GM19397 (cell line): ENCODE measurements at regions not wholly inside any gene's neighbourhood (a gene's known extent, or its start where the extent isn't known, plus 50 kb on each side); places are given as distances from the start of the nearest gene placed in this dataset.
"Not testable (repeated sequence)": the region's sequence is repeated elsewhere in the genome, so short reads cannot be mapped to it uniquely, and the experiment has no call there.

ENCODE experiments used
- ATAC-seq: cut with Tn5 transposase; IDR thresholded peaks from one replicate; pipeline ENCODE4 v1.9.1; 2021; ENCODE audit warnings: mild to moderate bottlenecking, moderate library complexity; ENCODE audit not compliant: unreplicated experiment

GRCh38 chr13:22942831-22943230, 237.9 kb upstream of the SGCG start:
- not testable (repeated sequence) for ATAC-seq

GRCh38 chr13:22944378-22944777, 236.4 kb upstream of the SGCG start:
- no peak for ATAC-seq

- no peak for ATAC-seq
These were observed 235.2 kb upstream of the SGCG start for GRCh38 chr13:22945321-22946226.

DNA sequence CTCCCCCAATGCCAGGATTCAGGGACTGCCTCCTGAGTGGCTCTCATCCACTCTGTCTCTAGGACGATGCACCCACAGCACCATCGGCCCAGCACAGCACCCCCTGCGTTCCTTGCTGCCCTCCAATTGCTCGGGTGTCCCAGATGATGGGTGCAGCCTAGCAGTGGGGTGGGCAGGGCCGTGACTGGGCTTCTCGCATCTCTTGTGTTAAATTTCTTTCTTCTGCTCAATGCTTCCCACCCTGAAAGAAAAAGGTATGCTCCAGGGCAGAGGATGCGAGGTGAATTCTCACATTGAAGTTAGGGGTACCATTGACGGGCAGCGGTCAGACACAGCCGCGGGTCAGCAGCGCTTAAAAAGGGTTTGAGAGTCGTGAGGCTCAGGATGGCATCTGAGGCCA, 232.4 kb upstream of the SGCG start:
- ATAC-seq = no peak

DNA sequence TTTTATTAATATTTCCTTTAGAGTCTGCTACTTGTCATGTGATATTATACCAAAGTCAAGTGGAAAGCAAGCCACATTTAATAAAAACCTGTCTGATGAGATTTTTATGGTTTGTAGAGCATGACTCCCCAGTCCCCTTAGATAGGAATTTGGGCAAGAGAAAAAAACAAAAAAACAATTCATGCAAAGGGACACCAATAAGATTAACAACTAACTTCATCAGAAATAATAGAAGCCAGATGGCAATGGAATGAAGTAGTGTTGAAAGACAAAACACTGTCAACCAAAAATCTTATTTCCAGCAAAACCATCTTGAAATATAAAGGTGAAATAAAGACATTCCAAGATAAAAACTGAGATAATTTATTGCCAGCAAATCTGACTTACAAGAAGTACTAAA, 228.8 kb upstream of the SGCG start:
- not testable (repeated sequence) for ATAC-seq

- ATAC-seq = not testable (repeated sequence)
These were observed 225.6 kb upstream of the SGCG start for GRCh38 chr13:22955147-22955546.

DNA sequence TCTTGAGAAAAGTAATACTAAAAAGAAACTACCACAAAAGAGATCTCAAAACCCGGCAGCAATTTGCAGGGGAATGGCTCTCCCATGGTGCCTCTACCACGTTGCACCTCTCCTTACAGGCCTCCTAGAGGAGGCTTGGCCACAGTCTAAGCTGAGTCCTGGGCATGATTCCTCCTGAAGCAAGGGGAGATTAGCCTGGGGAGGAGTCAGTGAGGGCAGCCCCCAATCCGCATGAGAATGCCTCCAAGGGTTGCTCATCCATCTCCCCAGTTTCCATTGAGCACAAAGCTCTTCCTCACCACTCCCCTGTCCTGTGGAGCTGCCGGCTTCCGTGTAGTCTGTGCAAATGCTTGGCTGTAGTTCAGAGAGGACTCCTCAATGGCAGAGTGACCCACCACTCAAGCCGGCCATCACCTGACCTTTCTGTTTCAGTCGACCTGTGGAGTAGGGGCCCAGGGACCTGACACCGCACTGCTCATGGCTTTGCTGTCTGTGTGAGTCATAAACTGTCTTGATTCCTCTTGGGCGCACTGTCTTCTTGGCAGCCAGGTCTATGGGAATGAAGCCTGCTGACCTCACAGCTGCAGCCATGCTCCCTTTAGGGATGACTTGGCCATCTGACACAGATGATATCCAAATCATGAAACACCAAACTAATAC, 224.2 kb upstream of the SGCG start:
- not testable (repeated sequence) for ATAC-seq

GRCh38 chr13:22959859-22960258, 220.9 kb upstream of the SGCG start:
- ATAC-seq = not testable (repeated sequence)

GRCh38 chr13:22960827-22961226, 220.0 kb upstream of the SGCG start:
- no peak for ATAC-seq

DNA sequence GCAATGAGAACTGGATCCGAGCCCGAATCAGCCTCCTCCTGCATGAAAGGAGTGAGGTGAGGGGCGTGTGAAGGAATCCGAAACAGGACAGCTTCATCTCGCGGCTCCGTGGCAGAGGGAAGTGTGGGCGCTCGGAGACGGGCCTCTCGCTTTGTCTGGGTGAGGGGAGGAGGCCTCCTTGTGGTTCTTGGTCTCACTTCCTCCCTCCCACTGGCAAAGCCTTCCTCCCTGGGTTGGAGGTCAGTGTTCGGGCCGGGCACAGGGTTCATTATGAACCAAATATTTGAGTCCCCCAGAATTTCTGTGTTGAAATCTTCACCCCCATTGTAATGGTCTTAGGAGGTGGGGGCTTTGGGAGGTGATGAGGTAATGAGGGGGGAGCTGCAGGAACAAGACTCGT, 219.4 kb upstream of the SGCG start:
- not testable (repeated sequence) for ATAC-seq

DNA sequence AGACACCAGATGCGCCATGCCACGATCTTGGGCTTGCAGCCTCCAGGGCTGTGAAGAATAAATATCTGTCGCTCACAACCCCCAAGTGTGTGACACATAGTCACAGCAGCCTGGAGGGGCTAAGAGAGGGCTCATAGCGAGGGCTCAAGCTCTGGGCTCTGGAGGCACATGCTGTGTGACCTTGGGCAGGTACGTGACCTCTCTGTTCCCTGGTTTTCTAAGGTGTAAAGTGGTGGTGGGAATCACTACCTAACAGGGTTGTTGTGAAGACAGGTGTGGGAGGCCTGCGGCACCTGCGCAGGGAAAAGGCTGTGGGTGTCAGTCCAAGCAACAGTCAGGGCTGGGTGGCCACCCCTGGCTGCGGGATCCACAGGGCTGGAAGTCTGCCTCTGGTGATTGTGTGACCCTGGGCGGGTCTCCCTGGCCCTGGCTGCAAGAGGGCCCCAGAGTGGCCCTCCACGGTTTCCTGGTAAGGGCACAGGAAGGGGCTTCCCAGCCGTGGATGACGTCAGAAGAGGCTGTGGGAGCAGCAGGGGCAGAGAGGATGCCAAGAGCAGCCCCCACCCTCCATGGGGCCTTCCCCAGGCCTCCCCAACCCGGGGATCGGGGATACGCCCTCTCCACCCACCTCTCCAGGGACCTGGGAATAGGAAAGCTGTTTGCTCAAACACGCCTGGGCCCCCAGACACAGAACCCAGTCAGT, 218.8 kb upstream of the SGCG start:
- no peak for ATAC-seq

DNA sequence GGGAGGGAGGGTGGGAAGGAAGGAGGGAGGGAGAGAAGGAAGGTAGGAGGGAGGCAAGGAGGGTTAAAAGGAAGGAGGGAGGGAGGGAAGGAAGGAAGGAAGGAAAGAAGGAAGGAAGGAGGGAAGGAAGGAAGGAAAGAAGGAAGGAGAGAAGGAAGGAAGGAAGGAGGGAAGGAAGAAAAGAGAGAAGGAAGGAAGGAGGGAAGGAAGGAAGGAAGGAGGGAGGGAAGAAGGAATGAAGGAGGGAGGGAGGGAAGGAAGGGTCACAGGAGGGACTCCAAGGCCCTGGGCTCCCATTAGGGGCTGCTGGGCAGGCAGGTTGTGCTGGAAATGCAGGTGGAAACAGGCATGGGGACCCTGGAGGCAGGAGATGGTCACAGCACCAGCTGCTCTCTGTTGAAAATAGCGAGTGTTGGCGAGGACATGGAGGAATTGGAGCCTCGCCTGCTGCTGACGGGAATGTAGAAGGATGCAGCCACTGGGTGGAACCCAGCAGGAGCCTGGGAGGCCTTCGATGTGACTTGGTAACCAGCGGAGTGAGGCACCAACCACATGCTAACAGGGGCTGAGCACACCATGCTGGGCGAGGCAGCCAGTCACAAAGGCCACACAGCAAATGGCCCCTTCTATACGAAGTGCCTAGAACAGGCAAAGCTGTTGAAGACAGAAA, 217.3 kb upstream of the SGCG start:
- ATAC-seq = not testable (repeated sequence)

GRCh38 chr13:22964245-22964966, 216.4 kb upstream of the SGCG start:
- ATAC-seq = no peak

- ATAC-seq = not testable (repeated sequence)
These were observed 215.5 kb upstream of the SGCG start for GRCh38 chr13:22965011-22965857.

DNA sequence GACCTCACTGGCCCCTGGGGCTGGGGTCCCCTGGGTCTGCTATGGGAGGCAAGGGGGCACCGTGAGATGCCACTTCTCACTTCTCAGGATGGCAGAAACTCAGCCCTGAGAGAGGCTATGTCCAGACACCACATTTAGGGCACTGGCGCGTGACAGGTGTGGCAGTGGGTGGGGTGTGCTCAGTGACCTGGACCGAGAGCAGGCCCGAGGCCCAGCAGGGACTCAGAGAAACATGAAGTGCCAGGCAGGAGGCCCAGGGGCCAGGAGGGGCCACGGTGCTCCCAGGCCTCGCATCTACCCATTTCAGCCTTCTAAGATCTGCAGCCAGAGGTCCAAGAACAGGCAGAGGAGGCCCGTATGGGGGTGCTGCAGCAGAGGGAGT, 214.9 kb upstream of the SGCG start:
- ATAC-seq = not testable (repeated sequence)

DNA sequence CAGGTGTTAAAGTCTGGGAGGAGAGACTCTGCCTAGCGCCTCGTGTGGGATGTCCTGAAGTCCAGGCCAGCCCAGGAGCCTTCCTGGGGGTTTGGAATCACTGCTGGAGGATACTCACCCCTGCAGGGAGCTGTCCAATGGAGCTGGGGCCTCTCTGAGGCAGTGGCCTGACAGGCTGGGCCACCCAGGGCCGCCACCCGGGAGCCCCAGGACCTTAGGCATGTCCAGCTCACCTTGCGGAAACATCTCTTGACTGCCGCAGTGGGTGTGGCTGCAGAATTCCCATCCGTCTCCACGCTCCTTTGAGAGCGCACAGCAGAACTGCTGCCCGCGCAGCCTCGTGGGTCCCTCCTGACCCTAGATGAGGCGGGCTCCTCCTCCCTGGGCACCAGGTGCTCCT, 214.0 kb upstream of the SGCG start:
- ATAC-seq = not testable (repeated sequence)

DNA sequence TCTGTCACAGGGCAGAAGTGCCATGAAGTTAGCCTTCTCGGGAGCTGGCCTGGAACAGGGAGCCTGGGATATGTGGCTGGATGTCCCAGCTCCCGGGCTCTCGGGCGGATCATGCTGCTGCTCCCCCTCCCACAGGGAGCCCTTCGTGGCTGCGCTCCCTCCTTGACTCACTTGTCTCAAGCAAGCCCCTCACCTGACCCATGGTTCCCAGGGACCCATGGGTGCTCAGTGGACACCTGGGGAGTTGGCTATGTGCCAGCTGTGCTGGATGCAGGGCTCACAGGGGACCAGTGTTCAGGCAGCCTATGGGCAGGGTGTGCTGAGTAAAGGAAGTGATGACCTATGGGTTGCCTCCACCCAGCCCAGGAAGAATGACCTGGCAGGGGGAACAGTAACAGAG, 213.1 kb upstream of the SGCG start:
- no peak for ATAC-seq

GRCh38 chr13:22979952-22980351, 200.8 kb upstream of the SGCG start:
- no peak for ATAC-seq

- no peak for ATAC-seq
These were observed 199.8 kb upstream of the SGCG start for GRCh38 chr13:22980936-22981335.
